Sigmoid colon (tissue), 4 donors: ENCODE measurements at regions not wholly inside any gene's neighbourhood (a gene's known extent, or its start where the extent isn't known, plus 50 kb on each side); places are given as distances from the start of the nearest gene placed in this dataset.

Experiments
- EP300 ChIP-seq, 4 donors: sonication (generic); formaldehyde crosslinking; IDR thresholded peaks; one replicate each; pipeline ENCODE4 v1.6.1; 2017; ENCODE audit warnings: antibody characterized with exemption in 4 of 4
- POLR2A ChIP-seq, 2 donors: fragments of 450-650 bp; IDR thresholded peaks; one replicate each; pipeline ENCODE4 v1.6.1; 2016; ENCODE audit warnings: antibody characterized with exemption in 2 of 2, mild to moderate bottlenecking in 2 of 2, moderate library complexity in 2 of 2
- POLR2AphosphoS5 ChIP-seq, 4 donors: sonication (generic); formaldehyde crosslinking; IDR thresholded peaks; one replicate each; pipeline ENCODE4 v1.6.1; 2017; ENCODE audit warnings: antibody characterized with exemption in 4 of 4
- TF ChIP-seq, protein P1 (sequence below), 4 experiments: fragments of 450-650 bp in 3 of 4; fragments of 200-600 bp in 1 of 4; IDR thresholded peaks; one replicate each; pipeline ENCODE4 v1.5.1; 2016 to 2019; ENCODE audit warnings: antibody characterized with exemption in 4 of 4, mild to moderate bottlenecking in 3 of 4, moderate library complexity in 2 of 4

GRCh38 chr6:77341058-77341986 lies 122.0 kb downstream of the HTR1B start:
- TF ChIP-seq, protein P1, sequence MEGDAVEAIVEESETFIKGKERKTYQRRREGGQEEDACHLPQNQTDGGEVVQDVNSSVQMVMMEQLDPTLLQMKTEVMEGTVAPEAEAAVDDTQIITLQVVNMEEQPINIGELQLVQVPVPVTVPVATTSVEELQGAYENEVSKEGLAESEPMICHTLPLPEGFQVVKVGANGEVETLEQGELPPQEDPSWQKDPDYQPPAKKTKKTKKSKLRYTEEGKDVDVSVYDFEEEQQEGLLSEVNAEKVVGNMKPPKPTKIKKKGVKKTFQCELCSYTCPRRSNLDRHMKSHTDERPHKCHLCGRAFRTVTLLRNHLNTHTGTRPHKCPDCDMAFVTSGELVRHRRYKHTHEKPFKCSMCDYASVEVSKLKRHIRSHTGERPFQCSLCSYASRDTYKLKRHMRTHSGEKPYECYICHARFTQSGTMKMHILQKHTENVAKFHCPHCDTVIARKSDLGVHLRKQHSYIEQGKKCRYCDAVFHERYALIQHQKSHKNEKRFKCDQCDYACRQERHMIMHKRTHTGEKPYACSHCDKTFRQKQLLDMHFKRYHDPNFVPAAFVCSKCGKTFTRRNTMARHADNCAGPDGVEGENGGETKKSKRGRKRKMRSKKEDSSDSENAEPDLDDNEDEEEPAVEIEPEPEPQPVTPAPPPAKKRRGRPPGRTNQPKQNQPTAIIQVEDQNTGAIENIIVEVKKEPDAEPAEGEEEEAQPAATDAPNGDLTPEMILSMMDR (IDR thresholded peaks at IDR 0.05) = no peak
- no peak for TF ChIP-seq POLR2A (IDR thresholded peaks at IDR 0.05)
- no peak for TF ChIP-seq POLR2AphosphoS5 (IDR thresholded peaks at IDR 0.05)
- no peak for TF ChIP-seq EP300 (IDR thresholded peaks at IDR 0.05)
